Esophagus muscularis mucosa (tissue), 4 donors: ENCODE measurements at regions not wholly inside any gene's neighbourhood (a gene's known extent, or its start where the extent isn't known, plus 50 kb on each side); places are given as distances from the start of the nearest gene placed in this dataset.

Experiments
- DNase-seq: peaks from one replicate; pipeline ENCODE4 v3.0.0-alpha.2; 2017; ENCODE audit errors: extremely low spot score
- H3K27ac ChIP-seq, 4 donors: fragments of 200-600 bp; sonication (generic); replicated peaks in 1 of 4; 1 replicate in 3 of 4; 2 replicates in 1 of 4; pipeline ENCODE4 v1.5.1; 2016 to 2019; ENCODE audit warnings: mild to moderate bottlenecking in 1 of 4
- H3K27me3 ChIP-seq, 4 donors: fragments of 200-600 bp; sonication (generic); one replicate each; pipeline versions ENCODE4 v1.5.1 to v1.6.0; 2016 to 2019
- H3K36me3 ChIP-seq, 4 donors: fragments of 200-600 bp; sonication (generic); one replicate each; pipeline ENCODE4 v1.5.1; 2016 to 2019
- H3K4me1 ChIP-seq, 4 donors: fragments of 200-600 bp; sonication (generic); one replicate each; pipeline ENCODE4 v1.5.1; 2016 to 2019
- H3K4me3 ChIP-seq, 4 donors: fragments of 200-600 bp; sonication (generic); 1 replicate in 2 of 4; 2 replicates in 2 of 4; pipeline ENCODE4 v1.5.1; 2016 to 2019; ENCODE audit warnings: mild to moderate bottlenecking in 4 of 4, moderate library complexity in 1 of 4
- H3K9me3 ChIP-seq, 4 donors: fragments of 200-600 bp; sonication (generic); 1 replicate in 3 of 4; 2 replicates in 1 of 4; pipeline ENCODE4 v1.5.1; 2016 to 2019
- CTCF ChIP-seq, 3 experiments: fragments of 200-600 bp in 2 of 3; fragments of 450-650 bp in 1 of 3; sonication (generic) in 2 of 3; IDR thresholded peaks; one replicate each; pipeline ENCODE4 v1.5.1; 2017 to 2019; ENCODE audit warnings: antibody characterized with exemption in 3 of 3, mild to moderate bottlenecking in 2 of 3, moderate library complexity in 1 of 3
- EP300 ChIP-seq: sonication (generic); formaldehyde crosslinking; IDR thresholded peaks from one replicate; pipeline ENCODE4 v1.6.1; 2017; ENCODE audit warnings: antibody characterized with exemption
- POLR2A ChIP-seq: fragments of 450-650 bp; IDR thresholded peaks from one replicate; pipeline ENCODE4 v1.6.1; 2017; ENCODE audit warnings: antibody characterized with exemption, moderate library complexity, mild to moderate bottlenecking, low read depth
- POLR2AphosphoS5 ChIP-seq, 2 donors: sonication (generic); formaldehyde crosslinking; IDR thresholded peaks; one replicate each; pipeline ENCODE4 v1.6.1; 2017; ENCODE audit warnings: antibody characterized with exemption in 2 of 2
- WGBS: methylation state at CpG from one replicate; pipeline ENCODE4 v1.1.5; 2018; 5-methylcytosine and 5-hydroxymethylcytosine counted together
- intact Hi-C: fragments of 100-400 bp; cut with DNase I; formaldehyde crosslinking; loops from one replicate; pipeline ENCODE4 v1.15.1; 2023

- WGBS = 61% methylated on average over 5 of the region's 9 CpGs
Observed at GRCh38 chr10:128469515-128469914, 343.3 kb upstream of the MKI67 start.

GRCh38 chr10:128470321-128470965 lies 344.2 kb upstream of the MKI67 start:
- H3K9me3 ChIP-seq = no peaks in the 10 kb centered on the region
- H3K27ac ChIP-seq = no peak overlapping the region
- peaks cover 0 to 60% (median 0%) of the 10 kb centered on the region in 4 donors for H3K27me3 ChIP-seq
- 65% methylated on average over 14 of the region's 34 CpGs for WGBS
- no peak overlapping the region for H3K4me3 ChIP-seq
- no peak for TF ChIP-seq CTCF (IDR thresholded peaks at IDR 0.05)
- TF ChIP-seq POLR2A = no peak
- no peak for TF ChIP-seq EP300
- no peak for TF ChIP-seq POLR2AphosphoS5 (IDR thresholded peaks at IDR 0.05)
- DNase-seq = no peak
- intact Hi-C loops = no loop called here
- H3K36me3 ChIP-seq = no peaks in the 10 kb centered on the region
- H3K4me1 ChIP-seq = no peaks in the 10 kb centered on the region

More at GRCh38 chr10:128469515-128469914, 343.3 kb upstream of the MKI67 start:
- DNase-seq = no peak
- intact Hi-C loops = no loop called here
- no peak overlapping the region for H3K4me3 ChIP-seq
- H3K36me3 ChIP-seq = no peaks in the 10 kb centered on the region
- peaks cover 0 to 63% (median 0%) of the 10 kb centered on the region in 4 donors for H3K27me3 ChIP-seq
- no peaks in the 10 kb centered on the region for H3K4me1 ChIP-seq
- H3K9me3 ChIP-seq = no peaks in the 10 kb centered on the region
- TF ChIP-seq CTCF (IDR thresholded peaks at IDR 0.05) (no peak), EP300 (no peak), POLR2AphosphoS5 (IDR thresholded peaks at IDR 0.05) (no peak), POLR2A (no peak)
- H3K27ac ChIP-seq = no peak overlapping the region

- TF ChIP-seq POLR2A (no peak), POLR2AphosphoS5 (IDR thresholded peaks at IDR 0.05) (no peak), EP300 (no peak), CTCF (IDR thresholded peaks at IDR 0.05) (no peak)
- H3K4me1 ChIP-seq = no peaks in the 10 kb centered on the region
- no peaks in the 10 kb centered on the region for H3K36me3 ChIP-seq
- H3K9me3 ChIP-seq = no peaks in the 10 kb centered on the region
- 69% methylated on average over 12 of the region's 12 CpGs for WGBS
- intact Hi-C loops = no loop called here
- peaks cover 0 to 61% (median 0%) of the 10 kb centered on the region in 4 donors for H3K27me3 ChIP-seq
- H3K4me3 ChIP-seq = no peak overlapping the region
- DNase-seq = no peak
- no peak overlapping the region for H3K27ac ChIP-seq
Observed at GRCh38 chr10:128471151-128471550, 344.9 kb upstream of the MKI67 start.

DNA sequence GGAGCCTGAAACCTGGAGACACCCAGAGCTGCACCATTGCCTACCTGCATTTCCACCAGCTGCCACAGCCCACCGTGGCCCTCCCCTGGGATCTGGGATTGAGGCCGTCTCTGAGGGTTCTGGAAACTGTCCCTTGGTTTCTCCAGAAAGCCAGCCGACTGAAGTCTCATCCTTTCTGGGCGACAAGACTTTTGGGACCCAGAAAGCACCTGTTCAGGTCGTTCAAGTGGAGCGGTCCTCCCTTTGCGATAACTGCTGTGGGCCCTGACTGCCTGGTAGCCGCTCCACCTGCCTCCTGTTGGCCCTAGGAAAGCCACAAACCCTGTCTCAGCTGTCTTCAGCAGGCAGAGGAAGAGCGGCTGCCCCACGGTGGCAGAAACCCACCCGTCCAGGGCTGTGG lies 346.0 kb upstream of the MKI67 start:
- DNase-seq = no peak
- H3K4me3 ChIP-seq = no peak overlapping the region
- intact Hi-C loops = no loop called here

More for the DNA sequence above, 346.0 kb upstream of the MKI67 start:
- TF ChIP-seq POLR2AphosphoS5 (IDR thresholded peaks at IDR 0.05) = no peak
- TF ChIP-seq POLR2A = no peak
- TF ChIP-seq CTCF (IDR thresholded peaks at IDR 0.05) = no peak
- TF ChIP-seq EP300 = no peak
- 86% methylated on average over 6 of the region's 11 CpGs for WGBS
- no peaks in the 10 kb centered on the region for H3K9me3 ChIP-seq
- H3K4me1 ChIP-seq = no peaks in the 10 kb centered on the region
- no peak overlapping the region for H3K27ac ChIP-seq
- H3K36me3 ChIP-seq = no peaks in the 10 kb centered on the region
- peaks cover 0 to 54% (median 0%) of the 10 kb centered on the region in 4 donors for H3K27me3 ChIP-seq
